HepG2 (cell line): ENCODE measurements at regions not wholly inside any gene's neighbourhood (a gene's known extent, or its start where the extent isn't known, plus 50 kb on each side); places are given as distances from the start of the nearest gene placed in this dataset.

ENCODE experiments used
- ATAC-seq: fragments of 200-7000 bp; cut with Tn5 transposase; 3 replicates; pipeline ENCODE4 v1.9.1; 2020; ENCODE audit warnings: mild to moderate bottlenecking, moderate library complexity
- BruUV-seq: library from RNA; stranded (reverse); fragments of 400-500 nt; replicated peaks from 2 replicates; lab custom pipeline; 2021; lab: Mats Ljungman, UMichigan
- CTCF ChIA-PET: fragments of 300-600 bp; formaldehyde crosslinking; extraction: SDS; loops from one replicate; lab custom pipeline; 2021; ENCODE audit warnings: low total read pairs, inconsistent platforms, low intra/inter-chr PET ratio; lab: Yijun Ruan, JAX
- POLR2A ChIA-PET: fragments of 350-600 bp; sonication (Branson Sonifier 250); formaldehyde crosslinking; loops from one replicate; lab custom pipeline; 2020; ENCODE audit warnings: antibody characterized with exemption, inconsistent platforms; lab: Yijun Ruan, JAX
- DNase-seq: peaks from one replicate; pipeline ENCODE4 v3.0.0-alpha.2; 2015; ENCODE audit warnings: low spot score
- FAIRE-seq: peaks from 3 replicates; lab custom pipeline; 2011; peaks lifted over from hg19 to GRCh38; lab: Jason Lieb, UNC
- H2AFZ ChIP-seq: one replicate; pipeline ENCODE4 v1.6.1; 2011; ENCODE audit warnings: low read length, inconsistent platforms
- H3K27ac ChIP-seq: fragments of 300-600 bp; 3 replicates; pipeline ENCODE4 v1.8.0; 2011; ENCODE audit warnings: mixed run types, mild to moderate bottlenecking, mixed read lengths, low read length, inconsistent platforms; ENCODE audit not compliant: insufficient read depth; ENCODE audit errors: extremely low read length
- H3K27me3 ChIP-seq, 2 experiments: fragments of 200-600 bp in 1 of 2; 2 replicates in 1 of 2; 3 replicates in 1 of 2; pipeline versions ENCODE4 v1.6.0 to v1.8.0; 2011; ENCODE audit warnings: low read length in 2 of 2, mild to moderate bottlenecking in 2 of 2, moderate library complexity in 2 of 2, inconsistent platforms in 1 of 2; ENCODE audit not compliant: insufficient read depth in 2 of 2, control insufficient read depth in 1 of 2
- H3K36me3 ChIP-seq, 2 experiments: fragments of 200-600 bp in 1 of 2; replicated peaks in 1 of 2; 2 replicates in 1 of 2; 3 replicates in 1 of 2; pipeline versions ENCODE4 v1.5.1 to v1.8.0; 2011; ENCODE audit warnings: low read length in 2 of 2, inconsistent platforms in 1 of 2; ENCODE audit not compliant: insufficient read depth in 2 of 2, control insufficient read depth in 1 of 2
- H3K4me1 ChIP-seq: 2 replicates; pipeline ENCODE4 v1.5.1; 2012; ENCODE audit warnings: low read length, inconsistent platforms; ENCODE audit not compliant: insufficient read depth
- H3K4me2 ChIP-seq: 2 replicates; pipeline ENCODE4 v1.6.0; 2011; ENCODE audit warnings: low read depth, low read length, inconsistent platforms
- H3K4me3 ChIP-seq, 3 experiments: fragments of 200-600 bp in 1 of 3; sonication (generic), shearing (Covaris generic) in 1 of 3; replicated peaks in 1 of 3; 2 replicates each; pipeline ENCODE4 v1.5.1; 2011 to 2016; ENCODE audit warnings: low read length in 3 of 3, inconsistent platforms in 2 of 3, low read depth in 2 of 3, mild to moderate bottlenecking in 2 of 3, control low read depth in 1 of 3, mixed read lengths in 1 of 3; ENCODE audit not compliant: insufficient read depth in 1 of 3
- H3K79me2 ChIP-seq: one replicate; pipeline ENCODE4 v1.6.1; 2011; ENCODE audit warnings: low read length, inconsistent platforms; ENCODE audit not compliant: insufficient read depth
- H3K9ac ChIP-seq: 2 replicates; pipeline ENCODE4 v1.6.0; 2011; ENCODE audit warnings: mild to moderate bottlenecking, low read depth, low read length, inconsistent platforms; ENCODE audit not compliant: insufficient read depth
- H3K9me3 ChIP-seq: 2 replicates; pipeline ENCODE4 v1.5.1; 2012; ENCODE audit warnings: mild to moderate bottlenecking, low read length
- H4K20me1 ChIP-seq: 2 replicates; pipeline ENCODE4 v1.6.0; 2011; ENCODE audit warnings: inconsistent platforms, mild to moderate bottlenecking, low read length, moderate library complexity; ENCODE audit not compliant: insufficient read depth
- NFIC ChIP-seq: IDR thresholded peaks from 2 replicates; pipeline ENCODE4 v1.6.1; 2012; ENCODE audit warnings: mild to moderate bottlenecking, low read length, inconsistent platforms
- POLR2AphosphoS2 ChIP-seq: IDR thresholded peaks from 2 replicates; pipeline ENCODE4 v1.6.1; 2011; ENCODE audit warnings: low read depth, low read length, improper control_type of control experiment
- ZC3H13 ChIP-seq: sonication (generic); formaldehyde crosslinking; IDR thresholded peaks from 2 replicates; pipeline ENCODE4 v1.8.1; 2023; ENCODE audit warnings: mild to moderate bottlenecking, missing genetic modification reagents, moderate library complexity
- ZNF652 ChIP-seq: IDR thresholded peaks from 2 replicates; pipeline ENCODE4 v1.6.1; 2016; ENCODE audit warnings: low read depth, borderline replicate concordance
- ZNF713 ChIP-seq: sonication (generic); formaldehyde crosslinking; IDR thresholded peaks from 2 replicates; pipeline ENCODE4 v1.4.0; 2020; ENCODE audit warnings: mild to moderate bottlenecking, missing genetic modification reagents
- WGBS: methylation state at CpG from one replicate; pipeline ENCODE4 v1.1.6; 2017; ENCODE audit warnings: low lambda C conversion rate; 5-methylcytosine and 5-hydroxymethylcytosine counted together
- in situ Hi-C: cut with HindIII; loops from 2 replicates; pipeline ENCODE4 v1.10.0; 2017; ENCODE audit warnings: low pct_unique_long_range_greater_than_20kb; ENCODE audit not compliant: extremely low pct_ligation_motif_present
- intact Hi-C: fragments of 100-400 bp; cut with micrococcal nuclease; formaldehyde crosslinking; loops from one replicate; pipeline ENCODE4 v1.10.0; 2022; ENCODE audit not compliant: unreplicated experiment
- TF ChIP-seq, protein P1 (sequence below): IDR thresholded peaks from 2 replicates; pipeline ENCODE4 v1.6.1; 2016; ENCODE audit warnings: control low read depth
- TF ChIP-seq, protein P2 (sequence below): sonication (generic); formaldehyde crosslinking; IDR thresholded peaks from 2 replicates; pipeline ENCODE4 v1.4.0; 2020; ENCODE audit warnings: low read depth, mild to moderate bottlenecking, missing genetic modification reagents
- TF ChIP-seq, protein P3 (sequence below): sonication (generic); formaldehyde crosslinking; IDR thresholded peaks from 2 replicates; pipeline ENCODE4 v1.8.0; 2022; ENCODE audit warnings: low read depth, missing genetic modification reagents

DNA sequence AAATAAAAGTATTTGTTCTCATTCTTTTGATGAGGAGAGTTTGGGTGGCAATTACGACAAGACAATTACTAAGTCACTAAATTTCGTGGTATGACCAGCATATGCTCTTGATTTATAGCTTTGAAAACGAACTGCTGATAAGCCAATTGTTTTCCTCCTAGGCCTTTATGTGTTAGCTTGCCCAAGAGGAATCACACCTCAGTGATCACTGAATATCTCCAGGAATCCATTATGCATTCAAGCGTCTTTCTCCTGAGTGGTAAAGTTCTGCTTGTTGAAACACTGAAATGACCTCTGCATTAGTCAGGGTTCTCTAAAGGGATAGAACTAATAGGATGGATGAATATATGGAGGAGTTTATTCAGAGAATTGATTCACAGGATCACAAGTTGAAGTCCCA lies 677.7 kb upstream of the MEF2C start:
- in situ Hi-C loops (no loop called here), intact Hi-C loops (no loop called here)
- Histone ChIP-seq H2AFZ (no peak overlapping the region), H3K9me3 (peaks cover 7% of the 10 kb centered on the region; the same call in 1 of the 2 replicates), H3K36me3 (no peaks in the 10 kb centered on the region), H3K4me2 (no peak overlapping the region), H4K20me1 (no peaks in the 10 kb centered on the region), H3K79me2 (no peaks in the 10 kb centered on the region), H3K27ac (no peak overlapping the region), H3K4me3 (no peak overlapping the region), H3K9ac (no peak overlapping the region), H3K27me3 (no peaks in the 10 kb centered on the region), H3K4me1 (no peaks in the 10 kb centered on the region)
- TF ChIP-seq POLR2AphosphoS2 (no peak), ZC3H13 (no peak), ZNF652 (no peak)
- TF ChIP-seq, protein P1, sequence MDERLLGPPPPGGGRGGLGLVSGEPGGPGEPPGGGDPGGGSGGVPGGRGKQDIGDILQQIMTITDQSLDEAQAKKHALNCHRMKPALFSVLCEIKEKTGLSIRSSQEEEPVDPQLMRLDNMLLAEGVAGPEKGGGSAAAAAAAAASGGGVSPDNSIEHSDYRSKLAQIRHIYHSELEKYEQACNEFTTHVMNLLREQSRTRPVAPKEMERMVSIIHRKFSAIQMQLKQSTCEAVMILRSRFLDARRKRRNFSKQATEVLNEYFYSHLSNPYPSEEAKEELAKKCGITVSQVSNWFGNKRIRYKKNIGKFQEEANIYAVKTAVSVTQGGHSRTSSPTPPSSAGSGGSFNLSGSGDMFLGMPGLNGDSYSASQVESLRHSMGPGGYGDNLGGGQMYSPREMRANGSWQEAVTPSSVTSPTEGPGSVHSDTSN = no peak
- BruUV-seq = no TSS peak
- 1% methylated on average over 4 of the region's 4 CpGs for WGBS
- CTCF ChIA-PET = no interaction called here
- FAIRE-seq = no peak
- no peak for ATAC-seq
- DNase-seq = no peak
- POLR2A ChIA-PET = no interaction called here

DNA sequence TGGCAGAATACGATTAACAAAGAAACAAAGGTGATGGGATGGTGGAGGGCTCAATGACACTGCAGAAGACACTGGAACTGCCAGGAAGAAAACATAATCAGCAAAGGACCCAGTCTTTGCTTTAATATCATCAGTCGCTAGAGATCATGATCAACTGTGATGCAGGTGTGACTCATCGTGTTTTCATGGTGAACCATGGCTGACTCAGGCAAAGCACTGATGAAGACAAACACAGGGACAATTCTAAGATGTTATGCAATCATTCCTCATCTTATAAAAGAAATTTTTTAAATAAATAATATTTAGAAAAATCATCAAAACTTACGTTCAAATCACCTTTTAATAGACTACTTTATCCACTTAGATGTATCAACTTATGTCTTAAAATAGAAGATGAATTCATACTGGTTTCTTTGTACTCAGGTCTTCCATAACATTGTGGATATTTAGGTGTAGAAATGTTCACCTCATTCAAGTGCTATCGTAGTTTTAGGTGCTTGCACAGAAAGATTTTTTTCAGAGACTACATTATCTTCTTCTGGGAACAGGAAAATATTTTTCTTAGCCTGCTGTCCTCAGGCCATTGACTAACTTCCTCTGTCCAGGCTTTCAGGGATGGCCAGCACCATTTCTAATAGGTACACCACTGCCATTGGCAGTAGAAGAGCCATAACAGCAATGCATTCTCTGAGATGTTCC lies 673.4 kb upstream of the MEF2C start:
- no peaks in the 10 kb centered on the region for H4K20me1 ChIP-seq
- H2AFZ ChIP-seq = no peak overlapping the region
- no peak overlapping the region for H3K4me3 ChIP-seq
- no peak overlapping the region for H3K27ac ChIP-seq
- intact Hi-C loops (no loop called here), in situ Hi-C loops (no loop called here)
- H3K4me2 ChIP-seq = no peak overlapping the region
- FAIRE-seq (no peak), ATAC-seq (no peak), DNase-seq (no peak)
- TF ChIP-seq, protein P2, sequence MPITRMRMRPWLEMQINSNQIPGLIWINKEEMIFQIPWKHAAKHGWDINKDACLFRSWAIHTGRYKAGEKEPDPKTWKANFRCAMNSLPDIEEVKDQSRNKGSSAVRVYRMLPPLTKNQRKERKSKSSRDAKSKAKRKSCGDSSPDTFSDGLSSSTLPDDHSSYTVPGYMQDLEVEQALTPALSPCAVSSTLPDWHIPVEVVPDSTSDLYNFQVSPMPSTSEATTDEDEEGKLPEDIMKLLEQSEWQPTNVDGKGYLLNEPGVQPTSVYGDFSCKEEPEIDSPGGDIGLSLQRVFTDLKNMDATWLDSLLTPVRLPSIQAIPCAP (CRISPR knock-in tag) = no peak
- no peak for TF ChIP-seq NFIC
- TF ChIP-seq, protein P3, sequence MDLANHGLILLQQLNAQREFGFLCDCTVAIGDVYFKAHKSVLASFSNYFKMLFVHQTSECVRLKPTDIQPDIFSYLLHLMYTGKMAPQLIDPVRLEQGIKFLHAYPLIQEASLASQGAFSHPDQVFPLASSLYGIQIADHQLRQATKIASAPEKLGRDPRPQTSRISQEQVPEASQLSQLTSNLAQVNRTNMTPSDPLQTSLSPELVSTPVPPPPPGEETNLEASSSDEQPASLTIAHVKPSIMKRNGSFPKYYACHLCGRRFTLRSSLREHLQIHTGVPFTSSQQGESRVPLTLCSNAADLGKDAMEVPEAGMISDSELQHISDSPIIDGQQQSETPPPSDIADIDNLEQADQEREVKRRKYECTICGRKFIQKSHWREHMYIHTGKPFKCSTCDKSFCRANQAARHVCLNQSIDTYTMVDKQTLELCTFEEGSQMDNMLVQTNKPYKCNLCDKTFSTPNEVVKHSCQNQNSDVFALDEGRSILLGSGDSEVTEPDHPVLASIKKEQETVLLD (CRISPR knock-in tag) = no peak
- no peak for TF ChIP-seq ZNF713 (CRISPR knock-in tag)
- H3K4me1 ChIP-seq = no peaks in the 10 kb centered on the region
- peaks cover 7% of the 10 kb centered on the region; the same call in 1 of the 2 replicates for H3K9me3 ChIP-seq
- 2% methylated on average over 5 of the region's 5 CpGs for WGBS
- no peaks in the 10 kb centered on the region for H3K79me2 ChIP-seq
- ChIA-PET CTCF (no interaction called here), POLR2A (no interaction called here)
- no TSS peak for BruUV-seq
- no peaks in the 10 kb centered on the region for H3K27me3 ChIP-seq
- no peak overlapping the region for H3K9ac ChIP-seq
- no peaks in the 10 kb centered on the region for H3K36me3 ChIP-seq
